ENCODE measurements at regions not wholly inside any gene's neighbourhood (a gene's known extent, or its start where the extent isn't known, plus 50 kb on each side); places are given as distances from the start of the nearest gene placed in this dataset.
"Not testable (repeated sequence)": the region's sequence is repeated elsewhere in the genome, so short reads cannot be mapped to it uniquely, and the experiment has no call there.

DNA sequence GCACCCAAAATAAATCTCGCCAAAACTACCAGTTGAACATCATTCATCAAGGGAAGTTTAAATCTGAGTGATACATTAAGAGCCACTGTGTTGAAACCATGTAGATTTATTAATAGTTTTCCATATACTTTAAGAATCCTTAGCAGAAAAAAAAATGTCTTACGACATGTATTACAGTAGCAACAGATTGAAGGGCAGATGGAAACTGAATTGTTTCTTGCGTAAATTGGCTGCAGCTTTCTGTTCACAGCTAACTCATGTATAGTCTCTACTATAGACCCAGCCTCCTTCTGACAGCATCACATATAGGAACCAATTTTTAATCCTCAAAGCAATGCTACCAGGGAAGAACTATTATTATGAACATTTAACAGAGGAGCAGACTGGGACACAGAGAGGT, 195.2 kb upstream of the PUDP start:
- H3K27me3 ChIP-seq (ENCODE audit: control insufficient read depth, insufficient read depth, low read length), result no peaks in the 10 kb centered on the region
- no peak for DNase-seq
- no peak overlapping the region for H3K4me3 ChIP-seq (ENCODE audit: insufficient read depth, low read depth, low read length)
- H3K36me3 ChIP-seq (replicated peaks; ENCODE audit: control insufficient read depth, insufficient read depth, low read length), result no peaks in the 10 kb centered on the region

DNA sequence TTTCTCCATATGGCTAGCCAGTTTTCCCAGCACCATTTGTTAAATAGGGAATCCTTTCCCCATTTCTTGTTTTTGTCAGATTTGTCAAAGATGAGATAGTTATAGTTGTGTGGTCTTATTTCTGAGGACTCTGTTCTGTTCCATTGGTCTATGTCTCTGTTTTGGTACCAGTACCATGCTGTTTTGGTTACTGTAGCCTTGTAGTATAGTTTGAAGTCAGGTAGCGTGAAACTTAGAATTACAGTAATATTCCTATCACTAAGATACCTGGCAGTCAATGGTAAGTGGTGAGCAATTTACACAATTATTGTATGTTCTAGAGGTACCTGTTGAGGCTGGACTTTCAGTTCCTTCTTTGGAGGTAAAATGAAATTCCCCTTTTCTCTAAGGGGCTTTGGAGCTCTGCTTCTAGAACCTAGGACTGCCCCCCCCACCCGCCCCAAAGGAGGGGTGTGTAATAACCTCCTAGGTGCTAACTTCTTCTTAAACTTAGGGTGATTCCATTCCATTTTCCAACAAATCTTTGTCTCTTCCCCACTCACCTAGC, 187.9 kb upstream of the PUDP start:
- DNase-seq; H3K4me3 ChIP-seq (ENCODE audit: insufficient read depth, low read depth, low read length); H3K27me3 ChIP-seq (ENCODE audit: control insufficient read depth, insufficient read depth, low read length); H3K36me3 ChIP-seq (replicated peaks; ENCODE audit: control insufficient read depth, insufficient read depth, low read length): not testable (repeated sequence)

DNA sequence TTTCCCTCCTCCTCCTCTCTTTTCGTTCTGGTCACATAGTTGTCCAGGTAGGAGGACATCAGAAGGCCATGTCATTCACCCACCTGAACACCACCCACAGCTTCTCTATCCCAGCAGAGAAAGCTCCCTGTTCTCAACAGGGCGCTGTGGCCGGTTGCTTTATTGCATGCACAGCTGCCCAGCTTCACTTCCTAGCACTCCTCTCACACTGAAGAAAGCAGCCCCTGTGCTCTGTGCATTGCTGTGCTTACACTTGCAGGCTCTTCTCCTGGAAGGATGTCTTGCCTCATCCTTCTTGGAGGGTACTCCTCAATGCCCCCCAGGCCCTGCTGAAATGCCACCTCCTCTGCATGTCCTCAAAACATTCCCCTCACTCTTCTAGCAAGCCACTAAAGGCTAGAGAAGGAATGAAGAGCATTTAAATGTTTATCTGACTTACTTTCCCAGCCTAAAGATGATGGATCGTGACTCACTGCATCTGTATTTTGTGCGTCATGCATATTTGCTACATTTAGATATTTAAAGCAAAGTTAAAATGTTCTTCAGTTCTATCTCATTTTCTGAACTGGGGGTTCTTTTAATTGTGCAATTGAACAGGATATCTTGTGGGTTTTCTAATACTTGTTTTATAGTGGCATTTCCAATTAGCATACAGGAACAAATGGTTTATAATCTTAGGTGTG, 186.4 kb upstream of the PUDP start:
- no peak overlapping the region for H3K4me3 ChIP-seq (ENCODE audit: insufficient read depth, low read depth, low read length)
- no peaks in the 10 kb centered on the region for H3K36me3 ChIP-seq (replicated peaks; ENCODE audit: control insufficient read depth, insufficient read depth, low read length)
- no peaks in the 10 kb centered on the region for H3K27me3 ChIP-seq (ENCODE audit: control insufficient read depth, insufficient read depth, low read length)
- no peak for DNase-seq

DNA sequence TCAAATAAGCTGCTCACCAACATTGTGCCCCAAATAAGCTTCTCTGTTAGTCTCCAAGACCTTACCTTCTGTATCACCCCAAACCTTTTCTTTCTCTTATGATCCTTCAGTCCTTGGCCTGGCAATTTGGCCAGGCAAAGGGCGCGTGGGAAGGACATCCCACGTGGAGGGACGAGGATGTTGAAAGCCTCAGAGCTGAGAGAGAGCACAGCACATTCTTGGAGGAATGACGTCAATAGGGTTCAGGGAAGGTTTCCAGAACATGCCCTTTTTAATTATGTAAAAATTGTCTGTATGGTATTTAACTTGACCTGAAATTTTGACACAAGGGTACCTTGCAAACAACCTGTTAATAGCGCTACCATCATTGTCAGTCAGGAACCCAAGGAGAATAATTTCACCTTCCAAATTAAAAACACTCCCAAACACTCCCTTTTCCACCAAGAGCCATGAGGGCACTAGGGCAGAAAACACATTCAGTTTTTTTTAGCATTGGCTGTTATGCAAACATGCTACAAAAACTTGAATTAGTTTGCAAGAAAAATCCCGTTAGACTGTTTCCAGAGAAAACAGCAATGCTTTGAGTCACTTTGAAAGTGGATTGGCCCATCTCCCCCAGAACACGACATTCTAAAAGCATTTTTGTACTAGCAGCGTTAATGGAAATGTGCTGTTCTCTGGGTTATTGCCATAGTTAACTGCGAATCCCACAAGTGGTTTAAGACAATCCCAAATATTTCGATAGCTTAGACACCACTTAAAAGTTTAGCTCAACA, 183.2 kb upstream of the PUDP start:
- Histone ChIP-seq H3K4me3 (ENCODE audit: insufficient read depth, low read depth, low read length) (no peak overlapping the region), H3K36me3 (replicated peaks; ENCODE audit: control insufficient read depth, insufficient read depth, low read length) (no peaks in the 10 kb centered on the region), H3K27me3 (ENCODE audit: control insufficient read depth, insufficient read depth, low read length) (no peaks in the 10 kb centered on the region)
- DNase-seq, result no peak

DNA sequence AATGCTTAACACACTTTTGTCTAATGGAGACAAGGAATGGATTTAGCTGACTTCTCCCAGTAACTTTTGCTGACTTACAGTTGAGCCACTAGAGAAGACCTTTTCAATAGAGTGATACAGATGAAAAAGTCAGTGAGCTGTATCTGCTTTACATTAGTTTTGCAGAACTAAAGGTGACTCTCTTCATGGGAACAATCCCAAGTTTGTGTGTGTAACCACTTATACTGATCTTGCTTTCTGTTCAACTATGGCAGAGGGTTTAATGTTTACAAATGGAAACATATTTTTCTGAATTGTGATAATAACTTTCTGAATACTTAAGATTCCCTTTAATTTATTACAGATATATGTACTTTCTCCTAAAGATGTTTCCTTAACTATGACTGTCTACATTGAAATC, 182.6 kb upstream of the PUDP start:
- no peak for DNase-seq
- Histone ChIP-seq H3K27me3 (ENCODE audit: control insufficient read depth, insufficient read depth, low read length) (no peaks in the 10 kb centered on the region), H3K4me3 (ENCODE audit: insufficient read depth, low read depth, low read length) (no peak overlapping the region), H3K36me3 (replicated peaks; ENCODE audit: control insufficient read depth, insufficient read depth, low read length) (no peaks in the 10 kb centered on the region)

DNA sequence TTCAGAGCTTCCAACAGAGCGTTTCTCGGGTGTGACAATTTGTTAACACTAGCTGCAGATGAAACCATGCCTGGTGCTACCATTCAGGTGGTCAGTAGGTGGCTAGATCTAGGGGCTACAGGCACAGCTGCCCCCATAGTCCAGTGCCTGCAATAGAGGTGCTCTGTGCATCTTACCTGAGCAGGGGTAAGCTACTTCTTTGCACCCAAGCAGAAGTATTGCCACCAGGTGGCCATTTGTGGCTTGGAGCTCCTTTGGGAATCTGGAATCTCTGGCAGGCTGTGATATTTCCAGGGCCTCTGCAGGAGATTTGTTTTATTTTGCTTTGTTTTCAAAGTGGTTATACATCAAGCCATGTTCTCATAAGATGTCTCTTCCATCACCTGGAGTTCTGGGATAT, 170.7 kb upstream of the PUDP start:
- no peak for DNase-seq

DNA sequence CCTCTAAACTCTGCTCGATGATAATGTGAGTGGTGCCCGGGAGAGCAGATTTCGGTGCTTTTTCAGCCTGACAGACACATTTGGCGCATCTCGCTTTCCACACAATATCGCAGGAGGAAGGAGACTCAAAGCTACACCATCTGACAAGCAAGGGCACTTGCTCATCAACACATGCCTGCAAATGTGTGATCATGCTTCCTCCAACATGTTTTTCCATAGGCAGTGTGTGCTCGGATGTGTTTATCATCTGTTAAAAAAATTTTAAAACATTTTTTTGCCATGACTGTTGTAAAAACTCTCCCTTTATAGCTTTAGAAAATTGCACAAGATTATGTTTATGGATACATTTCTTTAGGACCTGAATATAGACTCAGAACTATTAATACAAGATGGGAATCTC, 170.3 kb upstream of the PUDP start:
- H3K36me3 ChIP-seq (replicated peaks; ENCODE audit: control insufficient read depth, insufficient read depth, low read length), result no peaks in the 10 kb centered on the region
- no peak overlapping the region for H3K4me3 ChIP-seq (ENCODE audit: insufficient read depth, low read depth, low read length)
- DNase-seq, result no peak
- H3K27me3 ChIP-seq (ENCODE audit: control insufficient read depth, insufficient read depth, low read length), result no peaks in the 10 kb centered on the region

More for the DNA sequence above, 170.7 kb upstream of the PUDP start:
- Histone ChIP-seq H3K4me3 (ENCODE audit: insufficient read depth, low read depth, low read length) (no peak overlapping the region), H3K27me3 (ENCODE audit: control insufficient read depth, insufficient read depth, low read length) (no peaks in the 10 kb centered on the region), H3K36me3 (replicated peaks; ENCODE audit: control insufficient read depth, insufficient read depth, low read length) (no peaks in the 10 kb centered on the region)

DNA sequence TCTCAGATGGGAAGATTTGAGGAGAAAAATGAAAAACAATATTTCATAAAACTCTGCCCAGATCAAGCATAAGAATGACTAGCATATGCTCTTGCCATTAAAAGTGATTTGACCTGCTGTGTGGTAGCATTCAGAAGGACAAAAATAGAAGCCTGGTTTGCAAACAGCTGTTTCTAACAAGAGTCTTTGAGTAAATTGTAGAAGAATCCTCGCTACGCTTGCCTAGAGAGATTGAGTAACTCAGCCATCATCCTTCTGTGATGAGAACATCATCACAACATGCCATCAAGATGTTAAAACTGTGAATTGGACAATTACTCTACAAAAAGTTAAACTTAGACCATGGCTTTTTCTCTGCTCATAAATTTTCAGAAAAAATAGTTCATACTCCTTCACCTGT, 168.9 kb upstream of the PUDP start:
- DNase-seq, result no peak
- H3K4me3 ChIP-seq (ENCODE audit: insufficient read depth, low read depth, low read length), result no peak overlapping the region
- no peaks in the 10 kb centered on the region for H3K36me3 ChIP-seq (replicated peaks; ENCODE audit: control insufficient read depth, insufficient read depth, low read length)
- H3K27me3 ChIP-seq (ENCODE audit: control insufficient read depth, insufficient read depth, low read length), result no peaks in the 10 kb centered on the region

DNA sequence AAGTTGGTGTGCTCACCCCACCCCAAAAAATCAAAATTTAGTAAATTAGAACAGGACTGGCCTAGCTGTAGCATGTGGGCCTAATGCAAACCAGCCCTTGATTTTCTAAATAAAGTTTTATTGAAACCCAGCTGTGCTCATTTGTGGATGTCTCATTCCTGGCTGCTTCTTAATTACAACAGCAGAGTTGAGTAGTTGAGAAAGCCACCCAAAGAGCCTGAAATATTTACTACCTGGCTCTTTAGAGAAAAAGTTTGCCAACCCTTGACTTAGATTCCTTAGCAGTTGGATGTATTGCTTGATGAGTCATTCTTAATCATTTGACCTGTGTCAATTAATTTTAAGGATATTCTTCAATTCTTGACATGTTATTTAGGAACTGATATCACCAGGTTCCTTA, 168.3 kb upstream of the PUDP start:
- Histone ChIP-seq H3K27me3 (ENCODE audit: control insufficient read depth, insufficient read depth, low read length) (no peaks in the 10 kb centered on the region), H3K4me3 (ENCODE audit: insufficient read depth, low read depth, low read length) (no peak overlapping the region), H3K36me3 (replicated peaks; ENCODE audit: control insufficient read depth, insufficient read depth, low read length) (no peaks in the 10 kb centered on the region)
- DNase-seq, result no peak

DNA sequence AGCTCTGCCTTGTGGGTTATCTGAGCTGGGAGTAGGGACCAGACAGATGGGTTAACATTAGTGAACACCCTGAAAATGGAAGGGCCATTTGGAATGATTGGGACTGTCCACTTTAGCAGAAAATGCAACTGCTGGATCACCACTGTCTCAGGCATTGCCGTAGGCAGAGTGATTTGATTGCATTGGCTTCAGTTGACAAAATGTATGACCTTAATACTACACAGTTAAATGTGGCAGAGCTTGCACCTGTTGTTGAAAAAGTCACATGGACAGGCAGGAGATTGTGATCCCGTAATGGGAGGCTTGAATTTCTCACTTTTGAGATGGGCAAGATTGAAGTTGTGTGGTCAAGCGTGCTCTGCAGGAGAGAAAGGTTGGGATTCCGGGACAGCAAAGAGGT, 166.5 kb upstream of the PUDP start:
- H3K27me3 ChIP-seq (ENCODE audit: control insufficient read depth, insufficient read depth, low read length), result no peaks in the 10 kb centered on the region
- no peak overlapping the region for H3K4me3 ChIP-seq (ENCODE audit: insufficient read depth, low read depth, low read length)
- no peak for DNase-seq
- no peaks in the 10 kb centered on the region for H3K36me3 ChIP-seq (replicated peaks; ENCODE audit: control insufficient read depth, insufficient read depth, low read length)

DNA sequence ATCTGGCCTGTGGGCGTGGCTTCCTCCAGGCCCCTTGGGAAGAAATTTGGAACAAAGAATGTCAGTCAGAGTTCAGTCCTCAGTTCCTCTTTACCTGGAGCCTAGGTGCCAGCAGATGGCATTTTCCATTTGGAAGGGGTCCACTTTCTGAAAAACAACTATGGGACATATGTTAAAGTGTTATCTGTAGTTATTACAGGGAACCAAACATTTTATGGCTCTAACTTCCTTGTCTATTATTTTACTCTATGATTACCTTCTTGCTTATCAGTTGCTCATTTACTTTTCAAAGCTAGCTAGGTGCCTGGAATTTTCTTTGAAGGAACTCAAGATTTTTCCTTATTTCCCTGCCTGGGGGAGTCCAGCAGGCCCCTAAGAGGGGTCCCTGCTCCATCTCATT, 159.8 kb upstream of the PUDP start:
- no peaks in the 10 kb centered on the region for H3K27me3 ChIP-seq (ENCODE audit: control insufficient read depth, insufficient read depth, low read length)
- no peak for DNase-seq
- no peak overlapping the region for H3K4me3 ChIP-seq (ENCODE audit: insufficient read depth, low read depth, low read length)
- H3K36me3 ChIP-seq (replicated peaks; ENCODE audit: control insufficient read depth, insufficient read depth, low read length), result no peaks in the 10 kb centered on the region

DNA sequence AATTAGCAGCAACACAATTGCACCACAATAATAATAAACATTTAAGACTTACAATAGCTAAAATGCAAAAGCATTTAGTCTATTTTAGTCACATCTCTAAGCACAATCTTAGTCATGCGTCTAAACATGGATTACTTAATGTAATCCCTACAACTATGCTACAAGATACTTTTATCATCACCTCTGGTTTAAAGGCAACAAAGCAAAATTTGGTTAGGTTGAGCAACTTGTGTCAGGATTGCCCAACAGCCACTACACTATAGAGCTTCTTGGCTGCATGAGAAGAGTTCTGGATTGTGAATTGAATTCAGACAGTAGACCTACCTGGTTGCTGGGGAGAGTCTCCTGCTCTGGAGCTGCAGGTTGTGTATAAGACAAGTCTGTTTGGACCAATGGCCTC, 146.5 kb upstream of the PUDP start:
- no peaks in the 10 kb centered on the region for H3K27me3 ChIP-seq (ENCODE audit: control insufficient read depth, insufficient read depth, low read length)

DNA sequence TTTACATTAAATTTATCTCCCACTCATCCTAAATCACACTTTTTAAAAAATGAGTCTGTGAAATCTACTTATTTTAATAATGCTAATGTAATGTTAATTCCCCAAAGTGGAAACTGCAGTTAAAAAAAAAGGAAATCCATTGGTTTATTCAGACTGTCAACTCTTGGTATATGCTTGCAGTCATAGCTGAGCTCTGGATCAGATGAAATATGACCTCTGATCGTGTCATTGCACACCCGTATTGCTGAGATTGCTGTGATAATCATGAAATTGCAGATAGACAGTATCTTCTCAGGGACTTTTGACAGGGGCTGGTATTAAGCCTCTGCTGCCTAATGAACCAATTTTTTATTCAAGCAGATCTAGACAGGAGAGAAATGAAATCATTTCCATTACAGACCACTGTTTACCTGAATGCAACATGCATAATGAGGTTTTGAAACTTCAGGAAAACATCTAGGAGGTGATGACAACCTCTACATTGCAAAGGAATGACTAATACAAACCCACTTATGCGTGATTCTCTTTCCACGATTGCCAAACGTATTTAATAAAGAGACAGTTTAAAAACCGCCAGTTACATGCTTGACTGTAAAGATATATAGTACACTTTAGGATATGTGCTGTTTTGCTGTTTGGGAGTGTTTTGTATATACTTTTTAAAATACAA, 138.3 kb upstream of the PUDP start:
- DNase-seq, result no peak
- no peaks in the 10 kb centered on the region for H3K36me3 ChIP-seq (replicated peaks; ENCODE audit: control insufficient read depth, insufficient read depth, low read length)
- no peak overlapping the region for H3K4me3 ChIP-seq (ENCODE audit: insufficient read depth, low read depth, low read length)
- H3K27me3 ChIP-seq (ENCODE audit: control insufficient read depth, insufficient read depth, low read length), result no peaks in the 10 kb centered on the region

More for the DNA sequence above, 146.5 kb upstream of the PUDP start:
- no peak for DNase-seq
- Histone ChIP-seq H3K36me3 (replicated peaks; ENCODE audit: control insufficient read depth, insufficient read depth, low read length) (no peaks in the 10 kb centered on the region), H3K4me3 (ENCODE audit: insufficient read depth, low read depth, low read length) (no peak overlapping the region)

DNA sequence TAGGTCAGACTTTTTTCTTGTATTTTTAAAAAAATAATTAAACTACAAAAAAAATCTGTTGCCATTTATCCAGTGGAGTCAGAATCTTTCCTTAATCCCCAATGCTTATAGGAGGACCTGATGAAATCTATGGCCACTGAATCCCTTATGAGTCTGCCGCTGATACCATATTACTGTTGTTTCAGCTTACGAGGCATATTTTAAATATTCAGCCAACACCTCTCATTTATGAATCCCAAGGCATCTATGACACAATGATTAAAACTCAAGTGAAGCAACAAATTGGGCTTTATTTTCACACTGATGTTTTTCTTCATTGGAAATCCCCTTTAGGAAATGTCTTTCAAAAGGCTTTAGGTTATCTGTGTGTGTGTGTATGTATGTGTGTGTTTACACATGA, 137.8 kb upstream of the PUDP start:
- no peaks in the 10 kb centered on the region for H3K27me3 ChIP-seq (ENCODE audit: control insufficient read depth, insufficient read depth, low read length)
- no peak for DNase-seq
- no peaks in the 10 kb centered on the region for H3K36me3 ChIP-seq (replicated peaks; ENCODE audit: control insufficient read depth, insufficient read depth, low read length)
- H3K4me3 ChIP-seq (ENCODE audit: insufficient read depth, low read depth, low read length), result no peak overlapping the region

DNA sequence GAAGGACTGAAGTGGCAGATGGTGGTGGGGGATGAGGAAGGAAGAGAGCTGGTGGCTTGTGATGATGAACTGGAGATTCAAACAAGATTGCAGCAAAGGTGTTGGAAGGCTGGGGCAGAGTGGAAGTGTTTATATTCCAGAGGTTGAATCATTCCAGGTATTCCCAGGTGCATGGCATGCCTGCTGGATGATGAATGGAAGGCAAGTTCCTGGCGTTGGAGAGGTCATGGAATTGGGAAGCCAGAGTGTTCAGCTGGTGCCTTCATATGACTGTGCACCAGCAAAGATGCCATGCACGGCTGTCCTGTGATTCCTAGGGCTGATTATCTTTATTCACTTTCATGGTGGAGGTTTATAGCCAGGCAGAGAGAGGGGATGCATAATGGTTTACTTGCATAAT, 135.8 kb upstream of the PUDP start:
- no peak for DNase-seq
- H3K27me3 ChIP-seq (ENCODE audit: control insufficient read depth, insufficient read depth, low read length), result no peaks in the 10 kb centered on the region
- no peak overlapping the region for H3K4me3 ChIP-seq (ENCODE audit: insufficient read depth, low read depth, low read length)
- H3K36me3 ChIP-seq (replicated peaks; ENCODE audit: control insufficient read depth, insufficient read depth, low read length), result no peaks in the 10 kb centered on the region
